ENCODE measurements at regions not wholly inside any gene's neighbourhood (a gene's known extent, or its start where the extent isn't known, plus 50 kb on each side); places are given as distances from the start of the nearest gene placed in this dataset.

- no peaks in the 10 kb centered on the region for H3K4me1 ChIP-seq (ENCODE audit: insufficient read depth, low read length)
- BruUV-seq (replicated peaks): no TSS peak
- no peaks in the 10 kb centered on the region for H3K79me2 ChIP-seq (ENCODE audit: insufficient read depth, low read length)
- in situ Hi-C loops (cut with HindIII; ENCODE audit: extremely low pct_ligation_motif_present, low pct_unique_long_range_greater_than_20kb): no loop called here
- 93% methylated on average over 2 of the region's 2 CpGs for WGBS (ENCODE audit: low lambda C conversion rate)
- no peaks in the 10 kb centered on the region for H4K20me1 ChIP-seq (ENCODE audit: insufficient read depth, low read length)
- no peaks in the 10 kb centered on the region for H3K36me3 ChIP-seq (replicated peaks in 1 of 2; ENCODE audit: control insufficient read depth in 1 of 2, insufficient read depth in 2 of 2, low read length in 2 of 2)
- DNase-seq (ENCODE audit: low spot score) (no peak), FAIRE-seq (no peak), ATAC-seq (no peak)
- H3K4me2 ChIP-seq (ENCODE audit: low read depth, low read length): no peak overlapping the region
- no peaks in the 10 kb centered on the region for H3K9me3 ChIP-seq (ENCODE audit: low read length)
- no peaks in the 10 kb centered on the region for H3K27me3 ChIP-seq (ENCODE audit: control insufficient read depth in 1 of 2, insufficient read depth in 2 of 2, low read length in 2 of 2)
- CTCF ChIA-PET (ENCODE audit: low intra/inter-chr PET ratio, low total read pairs): no interaction called here
- no peak overlapping the region for H2AFZ ChIP-seq (ENCODE audit: low read length)
- POLR2A ChIA-PET: no interaction called here
- H3K27ac ChIP-seq (ENCODE audit: extremely low read length, insufficient read depth, low read length): no peak overlapping the region
- H3K9ac ChIP-seq (ENCODE audit: insufficient read depth, low read depth, low read length): no peak overlapping the region
- TF ChIP-seq ZNF644 (CRISPR knock-in tag; IDR thresholded peaks at IDR 0.05; ENCODE audit: low read depth): no peak
- no peak for TF ChIP-seq SKIL (CRISPR knock-in tag; IDR thresholded peaks at IDR 0.05; ENCODE audit: borderline replicate concordance)
- TF ChIP-seq ZNF562 (CRISPR knock-in tag; IDR thresholded peaks at IDR 0.05; ENCODE audit: borderline replicate concordance): no peak
- no peak for TF ChIP-seq ZNF326 (CRISPR knock-in tag; IDR thresholded peaks at IDR 0.05; ENCODE audit: borderline replicate concordance)
- TF ChIP-seq ZNF251 (CRISPR knock-in tag; IDR thresholded peaks at IDR 0.05): no peak
- no peak for TF ChIP-seq ZBTB42 (CRISPR knock-in tag; IDR thresholded peaks at IDR 0.05)
- no peak for TF ChIP-seq THAP8 (CRISPR knock-in tag; IDR thresholded peaks at IDR 0.05; ENCODE audit: borderline replicate concordance)
- no peak for TF ChIP-seq LBX2 (CRISPR knock-in tag; IDR thresholded peaks at IDR 0.05; ENCODE audit: borderline replicate concordance)
- no peak for TF ChIP-seq RORA (CRISPR knock-in tag; IDR thresholded peaks at IDR 0.05)
- TF ChIP-seq HMG20A (CRISPR knock-in tag; IDR thresholded peaks at IDR 0.05; ENCODE audit: borderline replicate concordance): no peak
- no peak for TF ChIP-seq CENPX (CRISPR knock-in tag; IDR thresholded peaks at IDR 0.05)
- intact Hi-C loops (cut with micrococcal nuclease; ENCODE audit: unreplicated experiment): no loop called here
- H3K4me3 ChIP-seq (replicated peaks in 1 of 3; ENCODE audit: insufficient read depth in 1 of 3, low read depth in 2 of 3, low read length in 3 of 3): no peak overlapping the region
Measured at GRCh38 chr14:56878766-56879165, 68.5 kb upstream of the OTX2 start.

Measured in HepG2 (cell line).